NCI-H1694 treated with DMSO at 0.1 percent for 48 hours (cell line): ENCODE measurements at regions not wholly inside any gene's neighbourhood (a gene's known extent, or its start where the extent isn't known, plus 50 kb on each side); places are given as distances from the start of the nearest gene placed in this dataset.

ENCODE experiments used
- DNase-seq: peaks from one replicate; lab custom pipeline; 2025; lab: John Stamatoyannopoulos, UW

DNA sequence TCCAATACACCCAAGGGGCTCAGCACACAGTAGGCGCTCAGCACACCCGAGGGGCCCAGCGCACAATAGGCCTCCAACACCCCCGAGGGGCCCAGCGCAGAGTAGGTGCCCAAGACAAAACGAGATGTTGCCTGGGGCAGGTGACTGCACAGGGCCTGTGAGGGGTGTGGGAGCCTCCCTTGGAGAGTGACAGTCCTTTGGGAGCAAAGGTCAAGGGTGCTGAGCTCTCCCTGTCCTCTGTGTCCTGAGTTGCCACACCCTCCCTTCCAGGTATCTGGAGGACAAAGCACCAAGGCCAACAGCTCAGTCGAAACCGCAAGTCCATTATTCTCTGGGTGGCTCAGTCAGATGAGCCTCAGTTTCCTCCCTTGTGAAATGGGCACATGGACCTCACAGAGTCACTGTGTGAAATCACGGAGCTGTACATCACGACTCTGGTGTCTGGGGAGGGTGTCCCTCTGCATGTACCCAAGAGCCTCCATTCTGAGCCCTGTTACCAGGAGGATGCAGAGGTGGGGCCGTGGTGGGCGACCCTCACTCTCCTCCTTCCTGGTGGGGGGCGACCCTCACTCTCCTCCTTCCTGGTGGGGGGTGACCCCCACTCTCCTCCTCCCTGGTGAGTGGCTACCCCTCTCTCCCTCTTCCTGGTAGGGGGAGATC lies 81.3 kb downstream of the FOXL3 start:
- no peak for DNase-seq

DNA sequence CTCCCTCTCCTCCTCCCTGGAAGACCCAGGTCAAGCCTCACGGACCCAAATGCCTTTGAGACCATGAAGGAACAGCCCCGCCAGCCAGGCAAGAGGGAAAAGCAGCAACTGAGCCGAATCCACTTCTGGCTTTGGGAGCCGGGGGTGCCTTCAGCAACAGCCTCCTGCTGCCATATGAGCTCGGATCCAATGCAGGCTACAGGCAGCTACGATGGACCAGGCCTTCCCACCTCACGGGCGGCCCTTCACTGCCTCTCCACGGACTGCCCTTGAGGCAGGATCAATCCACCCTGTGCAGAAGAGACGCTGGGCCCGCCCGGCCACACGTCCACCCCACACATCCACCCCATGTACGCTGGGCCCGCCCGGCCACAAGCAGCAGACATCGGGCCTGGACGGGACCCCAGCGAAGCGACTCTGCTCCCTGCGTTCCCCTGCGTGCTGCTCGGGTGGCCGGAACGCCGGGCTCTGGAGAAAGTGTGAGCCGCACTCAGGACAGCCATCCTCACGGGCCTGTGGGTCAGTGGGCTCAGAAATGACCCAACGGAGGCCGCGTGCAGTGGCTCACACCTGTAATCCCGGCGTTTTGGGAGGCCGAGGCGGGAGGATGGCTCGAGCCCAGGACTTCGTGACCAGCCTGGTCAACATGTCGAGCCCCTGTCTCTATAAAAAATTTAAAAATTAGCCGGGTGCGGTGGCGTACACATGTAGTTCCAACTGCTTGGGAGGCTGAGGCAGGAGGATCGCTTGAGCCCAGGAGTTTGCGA lies 82.0 kb downstream of the FOXL3 start:
- no peak for DNase-seq

DNA sequence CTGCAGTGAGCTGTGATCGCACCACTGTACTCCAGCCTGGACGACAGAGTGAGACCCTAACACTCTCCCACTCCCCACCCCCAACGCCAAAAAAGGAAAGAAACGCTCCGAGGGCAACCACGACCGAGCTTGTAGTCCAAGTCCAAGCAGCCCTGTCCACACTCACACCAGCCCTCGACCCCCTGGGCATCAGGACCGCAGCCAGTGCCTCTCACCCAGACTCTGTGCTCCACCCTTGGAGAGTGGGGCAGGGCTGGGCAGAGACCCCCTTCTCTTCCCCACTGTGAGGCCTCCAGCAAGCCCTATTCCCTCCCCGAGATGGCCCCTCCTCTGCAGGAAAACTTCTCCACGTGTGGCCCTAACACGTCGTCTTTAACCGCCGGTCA lies 82.6 kb downstream of the FOXL3 start:
- DNase-seq, result no peak

DNA sequence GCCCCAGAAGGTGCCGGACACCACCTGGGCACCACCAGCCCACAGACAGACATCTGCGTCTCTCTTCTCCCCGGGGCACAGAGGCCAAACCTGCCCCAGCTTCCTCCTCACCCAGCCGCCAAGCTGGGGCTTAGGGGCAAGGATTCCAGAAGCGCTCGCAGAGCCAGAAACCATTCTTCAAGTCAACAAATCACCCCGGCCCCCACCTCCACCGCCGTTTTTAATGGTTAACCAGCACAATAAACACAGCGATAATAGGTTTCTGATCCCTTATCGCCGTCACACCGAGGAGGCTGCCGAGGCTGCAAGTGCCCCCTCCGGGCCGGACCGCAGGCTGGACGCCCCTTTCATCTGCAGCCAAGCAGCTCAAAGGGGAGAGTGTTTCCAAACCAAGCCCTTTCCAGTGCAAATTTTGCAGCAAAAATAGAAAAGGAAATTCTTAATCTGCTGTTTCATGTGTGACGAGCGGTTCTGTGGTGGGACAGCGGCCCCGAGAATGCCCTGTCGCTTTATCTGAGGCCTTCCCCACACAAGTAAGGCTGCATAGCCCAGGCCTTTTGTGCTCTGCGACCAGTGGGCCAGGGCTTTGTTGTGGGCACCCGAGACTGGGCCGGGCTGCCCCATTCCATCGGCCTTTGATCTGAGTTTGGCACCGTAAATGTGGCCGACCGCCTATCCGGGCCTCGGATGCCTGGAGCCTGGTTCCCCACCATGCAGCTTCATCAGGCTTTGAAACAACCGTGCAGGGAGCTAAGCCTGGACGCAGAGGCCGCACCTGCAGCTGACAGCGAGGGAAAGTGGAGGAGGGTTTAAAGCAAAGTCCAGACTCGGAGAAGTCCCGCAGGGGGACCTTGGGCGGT lies 83.2 kb downstream of the FOXL3 start:
- no peak for DNase-seq

DNA sequence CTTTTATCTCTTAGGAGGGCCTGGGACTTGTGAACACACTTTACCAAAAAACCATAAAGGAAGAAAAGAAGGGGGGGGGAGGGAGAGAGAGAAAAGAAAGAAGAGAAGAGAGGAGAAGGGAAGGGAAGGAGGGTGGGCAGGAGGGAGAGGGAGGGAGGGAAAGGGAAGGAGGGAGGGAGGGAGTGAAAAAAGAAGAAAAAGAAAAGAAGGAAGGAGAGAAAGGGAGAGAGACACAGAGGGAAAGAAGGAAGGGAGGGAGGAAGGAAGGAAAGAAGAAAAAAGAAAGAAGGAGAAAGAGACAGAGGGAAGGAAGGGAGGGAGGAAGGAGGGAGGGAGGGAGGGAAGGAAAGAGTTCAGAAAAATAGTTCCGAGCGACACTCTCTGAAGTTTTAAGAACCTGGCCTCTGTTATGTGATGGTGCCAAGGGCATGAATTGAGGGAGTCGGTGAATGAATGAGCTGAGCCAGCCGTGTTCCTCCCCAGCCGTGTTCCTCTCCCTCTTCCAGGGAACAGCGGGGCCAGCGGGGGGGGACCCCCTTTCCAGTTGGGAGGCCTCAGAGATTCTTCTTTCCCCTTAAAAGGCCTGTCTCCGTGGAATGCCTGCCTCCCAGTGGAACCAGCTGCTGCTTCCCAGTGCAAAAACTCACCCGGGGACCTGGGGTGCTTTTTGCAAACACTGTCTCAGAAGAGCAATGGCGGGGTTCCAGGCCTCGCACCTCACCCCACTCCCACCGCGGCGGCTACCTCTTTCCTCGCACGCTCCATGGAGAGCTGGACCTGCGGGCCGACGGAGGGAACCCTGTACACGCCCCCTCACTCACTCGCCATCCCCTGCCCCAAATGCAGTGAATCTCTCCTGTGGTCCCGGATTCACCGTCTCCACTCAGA lies 84.1 kb downstream of the FOXL3 start:
- DNase-seq, result no peak

DNA sequence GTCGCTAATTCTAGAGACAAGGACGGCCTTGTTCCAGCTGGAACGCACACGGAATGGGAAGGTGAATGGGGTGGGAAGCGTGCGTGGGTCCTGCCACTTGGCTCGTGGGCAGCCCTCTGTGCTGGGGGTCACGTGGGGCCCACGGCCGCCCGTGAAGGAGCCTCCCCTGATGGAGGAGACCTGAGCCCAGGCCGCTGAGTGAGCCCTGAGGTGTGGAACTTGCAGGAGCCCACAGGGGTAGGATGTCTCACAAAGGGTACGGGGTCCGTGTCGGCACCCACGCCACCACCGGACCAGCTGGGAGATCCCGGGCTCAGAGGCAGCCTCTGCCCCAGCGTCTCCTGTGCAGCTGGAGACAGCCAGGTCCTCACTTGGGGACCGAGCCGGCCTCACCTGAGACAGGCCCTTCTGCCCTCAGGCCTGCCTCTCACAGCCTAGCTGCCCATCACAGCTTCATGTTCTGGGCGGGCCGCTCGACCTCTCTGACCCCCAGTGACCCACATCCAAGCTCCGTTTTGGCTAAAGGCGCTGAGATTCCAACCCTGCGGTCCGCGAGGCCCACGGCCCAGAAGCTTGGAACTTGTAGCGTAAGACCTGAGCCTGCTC lies 84.8 kb downstream of the FOXL3 start:
- DNase-seq, result no peak

DNA sequence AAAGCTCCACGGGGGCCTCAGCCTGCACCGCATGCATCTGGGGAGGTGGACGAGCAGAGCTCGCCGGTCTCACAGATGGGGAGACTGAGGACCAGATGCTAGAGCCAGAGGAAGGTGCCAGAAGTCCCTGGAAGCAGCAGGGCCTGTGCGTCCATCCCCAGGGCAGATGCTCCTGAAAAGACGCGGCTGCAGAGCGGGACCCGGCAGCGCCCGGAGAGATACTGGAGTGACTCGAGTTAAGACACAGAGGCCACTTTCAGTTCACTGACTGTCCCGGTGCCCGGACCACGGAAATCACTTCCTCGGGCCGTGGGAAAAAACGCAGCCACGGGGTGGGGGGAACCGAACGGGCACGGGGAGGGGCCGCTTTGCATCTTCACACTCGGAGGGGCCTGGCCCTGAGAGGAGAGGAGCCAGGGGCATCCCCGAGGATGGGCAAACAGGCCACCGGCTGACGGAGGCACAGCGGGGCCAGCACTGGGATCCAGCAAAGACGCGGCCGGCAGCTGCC lies 85.4 kb downstream of the FOXL3 start:
- DNase-seq, result no peak

DNA sequence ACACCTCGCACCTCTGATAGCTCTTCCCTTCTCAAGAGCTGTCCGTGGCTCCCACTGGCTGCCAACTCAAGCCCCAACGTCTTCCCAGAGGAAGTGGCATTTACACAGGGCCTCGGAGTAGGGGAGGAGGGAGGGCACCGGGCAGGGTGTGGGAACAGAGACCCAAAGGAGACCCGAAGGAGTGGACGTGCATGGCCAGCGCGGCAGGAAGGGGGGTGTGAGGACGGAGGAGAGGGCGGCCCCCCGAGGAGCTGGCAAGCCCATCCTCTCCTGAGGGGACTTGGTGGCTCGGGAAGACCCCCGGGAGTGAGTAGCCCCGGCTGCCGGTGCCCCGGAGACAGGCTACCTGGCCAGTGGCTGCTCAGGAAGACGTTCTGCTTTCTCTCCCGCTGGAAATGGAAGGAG lies 85.9 kb downstream of the FOXL3 start:
- no peak for DNase-seq

DNA sequence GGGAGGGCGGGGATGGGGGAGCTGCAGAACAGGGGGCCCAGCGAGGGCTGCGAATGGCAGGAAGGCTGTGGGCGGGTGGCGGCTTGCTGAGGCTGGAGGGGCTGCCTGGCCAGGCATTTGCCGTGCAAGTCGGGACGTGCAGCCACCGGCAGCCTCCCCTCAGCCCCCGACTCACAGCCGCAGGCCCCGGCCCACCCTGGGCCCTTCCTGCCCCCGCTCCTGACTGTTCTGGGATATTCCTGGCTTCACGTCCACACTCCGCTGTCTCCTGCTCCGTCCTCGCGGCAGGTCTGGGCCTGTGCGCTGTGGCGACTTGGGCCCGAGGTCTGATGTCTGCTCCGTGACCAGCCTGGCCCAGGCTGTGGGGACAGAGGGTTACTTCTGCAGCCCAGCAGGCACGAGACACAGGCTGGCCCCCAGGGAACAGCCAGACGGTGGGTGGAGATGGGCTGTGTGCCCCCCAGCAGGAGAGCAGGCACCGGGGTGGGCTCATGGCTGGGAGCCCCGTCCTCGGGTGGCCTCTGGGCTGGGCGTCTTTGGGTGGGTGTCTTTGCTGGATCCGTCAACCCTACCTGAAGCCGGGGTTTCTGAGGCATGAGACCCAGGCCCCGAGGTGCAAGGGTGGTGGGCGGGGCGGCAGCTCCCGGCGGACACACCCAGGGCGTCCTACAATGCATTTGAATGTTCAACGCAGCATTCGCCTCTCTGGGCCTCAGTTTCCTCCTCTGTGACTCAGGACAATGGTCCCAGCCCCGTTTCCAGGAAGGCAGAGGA lies 86.5 kb downstream of the FOXL3 start:
- no peak for DNase-seq

DNA sequence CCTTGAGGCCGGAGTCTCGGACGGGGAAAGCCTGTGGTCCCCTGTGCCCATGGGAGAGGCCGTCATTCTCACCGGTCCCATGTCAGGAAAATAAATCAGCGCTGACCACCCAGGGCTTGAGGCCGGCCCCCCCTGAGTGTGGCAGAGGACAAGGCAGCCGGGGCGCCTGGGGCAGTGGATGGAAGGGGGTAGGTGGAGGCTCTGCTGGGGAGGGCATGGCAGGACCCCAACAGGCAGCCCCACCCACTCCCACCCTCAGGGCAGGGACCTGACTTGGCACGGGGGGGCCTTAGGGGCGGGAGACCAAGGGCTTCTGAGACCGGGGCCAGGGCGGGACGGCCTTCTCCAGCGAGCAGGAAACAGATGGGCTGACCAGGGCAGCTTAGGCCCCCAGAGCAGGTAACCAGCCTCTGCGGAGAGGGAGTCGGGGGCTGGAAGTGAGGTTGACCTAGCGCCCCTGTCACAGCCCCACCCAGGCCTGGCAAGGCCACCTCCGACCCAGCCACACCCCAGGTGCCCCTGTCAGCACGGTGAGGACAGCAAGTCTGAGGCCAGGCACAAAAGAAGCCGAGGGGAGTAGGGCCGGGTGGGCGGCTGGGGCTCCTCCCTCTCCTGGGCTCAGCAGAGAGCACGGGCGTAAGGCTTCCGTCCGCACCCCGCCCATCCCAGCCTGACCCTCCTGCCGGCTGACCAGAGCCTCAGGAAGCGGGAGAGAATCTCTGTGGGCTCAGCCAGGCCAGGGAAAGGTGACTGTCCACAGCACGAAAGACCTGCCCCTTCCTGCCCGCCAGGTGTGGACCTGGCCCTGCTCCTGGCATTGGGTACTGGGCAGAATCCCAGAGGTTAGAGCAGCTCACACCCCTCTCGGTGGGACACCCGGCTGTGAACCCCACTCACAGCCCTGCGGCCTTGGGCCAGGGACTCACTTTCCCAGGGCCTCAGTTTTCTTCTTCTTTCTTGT lies 87.4 kb downstream of the FOXL3 start:
- DNase-seq, result no peak

DNA sequence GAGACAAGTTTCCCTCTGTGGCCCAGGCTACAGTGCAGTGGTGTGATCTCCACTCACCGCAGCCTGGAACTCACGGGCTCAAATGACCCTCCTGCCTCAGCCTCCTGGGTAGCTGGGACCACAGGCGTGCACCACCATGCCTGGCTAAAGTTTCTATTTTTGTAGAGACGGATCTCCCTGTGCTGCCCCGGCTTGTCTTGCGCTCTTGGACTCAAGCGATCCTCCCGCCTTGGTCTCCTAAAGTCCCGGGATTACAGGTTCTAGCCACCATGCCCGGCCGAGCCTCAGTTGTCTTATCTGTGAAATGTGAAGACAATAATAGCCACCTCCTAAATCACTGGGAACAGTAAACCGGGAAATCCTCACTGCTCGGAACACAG lies 88.1 kb downstream of the FOXL3 start:
- no peak for DNase-seq

DNA sequence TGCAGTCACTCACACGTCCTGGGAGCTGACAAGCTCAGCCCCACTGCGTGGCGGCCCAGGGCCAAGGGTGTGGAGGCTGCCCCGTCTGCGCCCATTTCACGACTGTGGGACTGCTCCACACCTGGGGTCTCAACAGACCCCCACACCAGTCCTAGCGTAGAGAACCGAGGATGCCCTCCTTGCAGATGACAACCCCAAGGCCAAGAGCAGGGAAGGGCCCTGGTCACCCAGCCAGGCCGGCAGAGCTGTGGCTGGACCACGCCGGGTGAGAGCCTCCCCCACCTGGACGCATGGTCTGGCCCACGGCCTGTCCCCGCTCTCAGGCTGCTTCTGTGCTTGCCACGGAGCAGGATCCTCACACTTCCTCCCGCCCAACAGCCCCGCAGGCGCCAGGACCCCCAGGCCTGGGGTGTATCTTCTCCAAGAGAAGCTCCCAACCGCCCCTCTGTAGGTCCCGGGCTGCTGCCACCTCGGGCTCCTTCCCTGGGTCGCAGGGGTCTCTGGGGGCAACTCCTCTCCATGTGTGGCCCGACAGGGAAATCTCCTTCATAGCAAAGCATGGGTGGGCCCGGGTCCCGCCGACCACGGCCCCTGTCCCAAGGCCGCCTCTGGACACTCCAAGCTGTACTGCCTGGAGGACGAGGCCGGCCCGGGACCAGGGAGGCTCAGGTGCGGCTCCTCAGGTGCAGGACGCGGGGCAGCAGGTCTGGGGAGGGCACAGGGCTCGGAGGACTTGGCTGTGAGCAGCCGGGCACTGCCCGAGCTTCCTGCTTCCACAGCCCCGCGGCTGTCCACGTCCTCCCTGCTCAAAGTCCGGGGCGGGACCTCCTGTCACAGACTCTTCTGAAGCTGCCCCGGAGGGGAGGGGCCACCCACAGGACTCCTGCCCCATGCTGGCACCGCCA lies 88.8 kb downstream of the FOXL3 start:
- DNase-seq, result no peak

DNA sequence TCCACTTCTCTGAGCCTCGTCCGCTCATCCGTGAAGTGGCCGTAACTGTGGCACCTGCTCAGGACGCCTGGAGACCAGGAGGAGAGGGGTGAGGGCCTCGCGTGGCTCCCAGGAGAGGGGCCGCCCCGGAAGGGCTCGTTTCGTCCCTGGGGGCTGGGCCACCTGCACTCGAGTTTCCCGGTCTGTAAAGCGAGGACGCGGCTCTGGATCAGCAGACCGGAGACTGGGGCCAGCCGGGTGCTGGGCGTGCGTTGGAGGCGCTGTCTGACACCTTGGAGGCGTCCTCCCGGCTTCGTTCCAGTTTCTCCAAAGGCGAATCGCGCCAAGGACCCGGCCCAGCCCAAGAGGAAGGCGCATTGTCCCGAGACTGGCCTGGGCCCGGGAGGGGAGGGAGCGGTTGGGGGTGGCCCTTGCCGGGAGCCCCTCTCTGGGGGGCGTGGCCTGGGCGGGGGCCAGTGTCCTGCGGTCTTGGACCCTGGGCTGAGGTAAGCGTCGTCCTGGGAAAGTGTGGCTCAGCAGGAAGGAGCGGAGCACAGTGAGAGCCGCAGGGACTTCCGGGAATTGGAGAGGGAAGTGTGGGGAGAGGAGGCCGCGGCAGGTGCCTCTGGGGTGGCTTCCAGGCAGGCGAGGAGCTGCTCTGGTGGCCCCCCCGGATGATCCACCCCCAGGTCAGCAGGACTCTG lies 89.6 kb downstream of the FOXL3 start:
- no peak for DNase-seq

DNA sequence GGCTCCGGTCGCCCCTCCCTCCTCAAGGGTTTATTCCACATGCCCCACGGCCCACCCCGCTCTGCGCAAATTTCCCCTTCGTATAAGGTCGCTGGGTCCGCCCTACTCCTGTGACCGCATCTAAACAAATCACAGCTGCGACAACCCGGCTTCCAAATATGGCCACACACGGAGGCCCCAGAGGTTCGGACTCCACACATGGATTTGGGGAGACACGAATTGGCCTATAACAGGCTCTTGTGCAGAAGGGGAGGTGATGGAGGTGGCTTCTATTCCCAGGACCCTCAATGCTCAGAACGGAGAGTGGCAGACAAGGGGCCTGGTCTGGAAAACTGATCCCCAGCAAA lies 90.1 kb downstream of the FOXL3 start:
- no peak for DNase-seq

DNA sequence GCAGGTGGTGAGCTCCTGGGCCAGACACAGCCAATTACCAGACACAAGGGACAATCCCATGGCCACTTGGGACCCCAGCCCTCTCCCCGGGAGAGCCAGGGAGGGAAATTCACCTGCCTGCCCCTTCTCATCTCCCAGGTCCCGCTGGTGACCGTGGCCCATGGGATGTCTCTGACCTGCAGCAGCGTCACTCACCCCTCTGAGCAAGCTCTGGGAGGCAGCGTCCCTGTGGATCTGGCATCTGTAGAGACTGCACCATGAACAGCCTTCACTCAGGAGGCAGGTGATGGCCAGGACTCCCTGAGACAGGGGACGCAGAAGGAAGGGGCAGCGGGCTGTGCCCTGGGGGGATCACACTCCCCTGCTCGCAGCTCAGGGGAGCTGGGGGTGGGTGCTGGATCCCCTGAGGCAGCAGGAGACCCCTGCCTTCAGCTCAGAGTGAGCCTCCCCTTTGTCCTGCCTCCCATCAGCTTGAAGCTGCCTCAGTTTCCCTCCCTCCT lies 90.8 kb downstream of the FOXL3 start:
- no peak for DNase-seq

DNA sequence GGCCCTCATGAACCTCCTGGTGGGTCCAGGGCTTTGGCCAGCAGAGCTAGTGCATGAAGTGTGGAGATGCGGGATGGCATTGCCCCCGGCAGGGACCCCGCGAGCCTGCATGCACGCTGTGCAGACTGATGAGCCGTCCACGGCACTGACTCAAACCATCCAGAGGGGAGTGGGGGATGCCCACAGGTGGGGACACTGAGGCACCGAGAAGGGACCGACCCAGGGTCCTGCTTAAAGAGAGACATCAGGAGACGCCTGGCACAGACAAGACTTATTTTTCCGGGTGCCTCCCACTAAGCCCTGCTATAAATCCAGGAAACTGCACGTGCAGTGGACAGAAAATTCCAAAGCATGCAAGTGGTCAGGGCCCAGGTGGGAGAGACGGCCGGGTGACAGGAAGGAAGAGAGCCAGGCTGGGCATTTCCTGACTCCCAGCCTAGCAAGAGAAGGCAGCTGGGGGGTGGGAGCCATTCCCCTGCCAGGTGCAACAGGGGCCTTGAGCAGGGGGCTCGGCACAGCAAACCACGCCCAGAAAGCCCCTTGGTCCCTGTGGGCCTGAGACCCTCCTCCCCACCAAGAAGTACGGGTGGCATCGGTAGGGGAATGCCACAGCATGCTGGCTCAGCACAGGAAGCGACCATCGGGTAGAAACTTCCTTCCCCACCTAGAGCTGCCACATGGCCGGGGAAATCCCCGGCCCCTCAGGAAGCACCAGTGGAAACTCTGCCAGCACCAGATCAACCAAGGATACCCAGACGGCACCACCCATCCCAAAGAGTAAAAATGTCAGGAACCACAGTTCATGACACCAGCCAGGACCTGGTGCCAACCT lies 91.5 kb downstream of the FOXL3 start:
- DNase-seq, result no peak

DNA sequence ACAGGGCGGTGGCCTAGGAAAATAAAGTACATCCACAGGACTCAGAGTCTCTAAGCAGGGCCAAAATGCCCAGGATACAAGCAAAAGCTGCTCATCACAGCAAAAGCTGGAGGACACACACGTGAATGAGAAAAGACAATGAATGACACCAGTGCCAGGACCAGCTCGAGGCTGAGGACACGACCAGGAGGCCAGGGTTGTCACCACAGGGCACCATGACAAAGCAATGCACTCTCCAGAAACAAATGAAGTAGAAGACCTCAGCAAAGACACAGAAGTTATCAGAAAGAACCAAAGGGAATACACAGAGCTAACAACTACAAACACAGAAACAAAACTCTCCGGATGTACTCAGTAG lies 92.1 kb downstream of the FOXL3 start:
- no peak for DNase-seq
